ENCODE measurements at regions not wholly inside any gene's neighbourhood (a gene's known extent, or its start where the extent isn't known, plus 50 kb on each side); places are given as distances from the start of the nearest gene placed in this dataset.

DNA sequence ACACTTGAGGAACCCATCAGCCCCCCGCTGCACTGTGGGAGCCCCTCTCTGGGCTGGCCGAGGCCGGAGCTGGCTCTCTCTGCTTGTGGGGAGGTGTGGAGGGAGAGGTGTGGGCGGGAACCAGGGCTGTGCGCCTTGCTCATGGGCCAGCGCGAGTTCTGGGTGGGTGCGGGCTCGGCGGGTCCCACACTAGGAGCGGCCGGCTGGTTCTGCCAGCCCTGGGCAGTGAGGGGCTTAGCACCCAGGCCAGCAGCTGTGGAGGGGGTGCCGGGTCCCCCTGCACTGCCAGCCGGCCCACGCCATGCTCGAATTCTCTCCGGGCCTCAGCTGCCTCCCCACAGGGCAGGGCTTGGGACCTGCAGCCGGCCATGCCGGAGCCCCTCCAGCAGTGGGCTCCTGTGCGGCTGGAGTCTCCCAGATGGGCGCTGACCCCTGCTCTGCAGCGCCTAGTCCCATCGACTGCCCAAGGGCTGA lies 430.2 kb downstream of the FAT4 start:
- H3K36me3 ChIP-seq (ENCODE audit: control insufficient read depth, low read length), result no peaks in the 10 kb centered on the region
- H3K9me2 ChIP-seq (replicated peaks; ENCODE audit: control insufficient read depth, low read length), result no peaks in the 10 kb centered on the region
- H3F3A ChIP-seq (ENCODE audit: control insufficient read depth, insufficient read depth), result no peaks in the 10 kb centered on the region
- no peak overlapping the region for H3K27ac ChIP-seq (ENCODE audit: low read depth, low read length)
- H3K9me3 ChIP-seq (ENCODE audit: control insufficient read depth, insufficient read depth, low read length), result no peaks in the 10 kb centered on the region
- H4K20me1 ChIP-seq (ENCODE audit: control insufficient read depth, insufficient read depth, low read depth, low read length), result no peaks in the 10 kb centered on the region
- TF ChIP-seq, protein P1, sequence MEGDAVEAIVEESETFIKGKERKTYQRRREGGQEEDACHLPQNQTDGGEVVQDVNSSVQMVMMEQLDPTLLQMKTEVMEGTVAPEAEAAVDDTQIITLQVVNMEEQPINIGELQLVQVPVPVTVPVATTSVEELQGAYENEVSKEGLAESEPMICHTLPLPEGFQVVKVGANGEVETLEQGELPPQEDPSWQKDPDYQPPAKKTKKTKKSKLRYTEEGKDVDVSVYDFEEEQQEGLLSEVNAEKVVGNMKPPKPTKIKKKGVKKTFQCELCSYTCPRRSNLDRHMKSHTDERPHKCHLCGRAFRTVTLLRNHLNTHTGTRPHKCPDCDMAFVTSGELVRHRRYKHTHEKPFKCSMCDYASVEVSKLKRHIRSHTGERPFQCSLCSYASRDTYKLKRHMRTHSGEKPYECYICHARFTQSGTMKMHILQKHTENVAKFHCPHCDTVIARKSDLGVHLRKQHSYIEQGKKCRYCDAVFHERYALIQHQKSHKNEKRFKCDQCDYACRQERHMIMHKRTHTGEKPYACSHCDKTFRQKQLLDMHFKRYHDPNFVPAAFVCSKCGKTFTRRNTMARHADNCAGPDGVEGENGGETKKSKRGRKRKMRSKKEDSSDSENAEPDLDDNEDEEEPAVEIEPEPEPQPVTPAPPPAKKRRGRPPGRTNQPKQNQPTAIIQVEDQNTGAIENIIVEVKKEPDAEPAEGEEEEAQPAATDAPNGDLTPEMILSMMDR (IDR thresholded peaks at IDR 0.05; ENCODE audit: low read depth, low read length, poor library complexity, severe bottlenecking), result no peak
- TF ChIP-seq EZH2phosphoT487 (IDR thresholded peaks at IDR 0.05; ENCODE audit: borderline replicate concordance, low read length), result no peak
- H3K4me2 ChIP-seq (ENCODE audit: low read length), result no peak overlapping the region
- H3K4me1 ChIP-seq (ENCODE audit: control insufficient read depth, low read length), result no peaks in the 10 kb centered on the region
- no peaks in the 10 kb centered on the region for H3K79me2 ChIP-seq (ENCODE audit: control insufficient read depth, low read length)
- no peak overlapping the region for H3K4me3 ChIP-seq (ENCODE audit: low read length)
- H3K27me3 ChIP-seq (ENCODE audit: control insufficient read depth, low read length), result no peaks in the 10 kb centered on the region

DNA sequence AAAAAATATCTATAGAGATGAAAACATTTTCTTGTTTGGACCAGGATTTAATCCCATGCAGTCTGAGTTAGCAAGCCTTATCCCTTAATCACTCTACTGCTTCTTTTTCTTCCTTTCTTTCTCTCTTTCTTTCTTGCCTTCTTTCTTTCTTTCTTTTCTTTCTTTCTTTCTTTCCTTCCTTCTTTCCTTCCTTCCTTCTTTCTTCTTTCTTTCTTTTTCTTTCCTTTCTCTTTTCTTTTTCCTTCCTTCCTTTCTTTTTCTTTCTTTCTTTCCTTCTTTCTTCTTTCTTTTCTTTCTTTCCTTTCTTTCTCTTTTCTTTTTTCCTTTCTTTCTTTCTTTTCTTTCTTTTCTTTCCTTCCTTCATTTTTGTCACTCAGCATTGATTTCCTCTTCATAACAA lies 434.6 kb downstream of the FAT4 start:
- TF ChIP-seq, protein P1 (IDR thresholded peaks at IDR 0.05; ENCODE audit: low read depth, low read length, poor library complexity, severe bottlenecking), result no peak
- H3F3A ChIP-seq (ENCODE audit: control insufficient read depth, insufficient read depth), result no peaks in the 10 kb centered on the region
- no peak overlapping the region for H3K4me2 ChIP-seq (ENCODE audit: low read length)
- H3K79me2 ChIP-seq (ENCODE audit: control insufficient read depth, low read length), result no peaks in the 10 kb centered on the region
- no peaks in the 10 kb centered on the region for H4K20me1 ChIP-seq (ENCODE audit: control insufficient read depth, insufficient read depth, low read depth, low read length)
- no peaks in the 10 kb centered on the region for H3K9me3 ChIP-seq (ENCODE audit: control insufficient read depth, insufficient read depth, low read length)
- no peaks in the 10 kb centered on the region for H3K36me3 ChIP-seq (ENCODE audit: control insufficient read depth, low read length)
- H3K4me3 ChIP-seq (ENCODE audit: low read length), result no peak overlapping the region
- H3K4me1 ChIP-seq (ENCODE audit: control insufficient read depth, low read length), result no peaks in the 10 kb centered on the region
- no peaks in the 10 kb centered on the region for H3K9me2 ChIP-seq (replicated peaks; ENCODE audit: control insufficient read depth, low read length)
- no peaks in the 10 kb centered on the region for H3K27me3 ChIP-seq (ENCODE audit: control insufficient read depth, low read length)
- H3K27ac ChIP-seq (ENCODE audit: low read depth, low read length), result no peak overlapping the region

DNA sequence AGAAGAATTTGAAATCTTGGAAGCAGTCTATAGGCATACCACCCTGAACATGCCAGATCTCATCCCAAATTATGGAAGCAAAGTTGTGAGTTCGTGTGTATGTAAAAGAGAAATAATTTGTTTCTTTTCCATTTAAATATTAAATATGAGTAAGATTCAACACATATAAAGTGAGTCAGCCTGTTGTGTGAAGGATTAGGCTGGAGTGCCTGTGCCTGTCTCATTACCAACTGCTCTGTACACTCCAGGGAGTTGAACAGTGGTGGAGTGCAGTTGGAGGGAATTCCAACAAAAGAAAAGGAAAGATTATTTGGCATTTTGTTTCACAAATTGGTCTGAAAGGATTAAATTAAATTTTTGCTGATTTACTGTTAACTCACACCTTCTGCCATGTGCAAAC lies 435.6 kb downstream of the FAT4 start:
- Histone ChIP-seq H3K36me3 (ENCODE audit: control insufficient read depth, low read length) (no peaks in the 10 kb centered on the region), H3K4me3 (ENCODE audit: low read length) (no peak overlapping the region), H3K4me2 (ENCODE audit: low read length) (no peak overlapping the region), H3K9me2 (replicated peaks; ENCODE audit: control insufficient read depth, low read length) (no peaks in the 10 kb centered on the region), H3K4me1 (ENCODE audit: control insufficient read depth, low read length) (no peaks in the 10 kb centered on the region), H3K9me3 (ENCODE audit: control insufficient read depth, insufficient read depth, low read length) (no peaks in the 10 kb centered on the region), H3K27me3 (ENCODE audit: control insufficient read depth, low read length) (no peaks in the 10 kb centered on the region), H3K79me2 (ENCODE audit: control insufficient read depth, low read length) (no peaks in the 10 kb centered on the region), H4K20me1 (ENCODE audit: control insufficient read depth, insufficient read depth, low read depth, low read length) (no peaks in the 10 kb centered on the region), H3F3A (ENCODE audit: control insufficient read depth, insufficient read depth) (no peaks in the 10 kb centered on the region), H3K27ac (ENCODE audit: low read depth, low read length) (no peak overlapping the region)
- no peak for TF ChIP-seq EZH2phosphoT487 (IDR thresholded peaks at IDR 0.05; ENCODE audit: borderline replicate concordance, low read length)
- TF ChIP-seq, protein P1 (IDR thresholded peaks at IDR 0.05; ENCODE audit: low read depth, low read length, poor library complexity, severe bottlenecking), result no peak
